Glutamatergic neuron (in vitro differentiated cells): ENCODE measurements at regions not wholly inside any gene's neighbourhood (a gene's known extent, or its start where the extent isn't known, plus 50 kb on each side); places are given as distances from the start of the nearest gene placed in this dataset.

Source experiments
- DNase-seq: peaks from one replicate; pipeline ENCODE4 v3.0.0; 2022
- H3K27ac Mint-ChIP-seq: one replicate; pipeline ENCODE4 v1.8.0; 2020; ENCODE audit warnings: mild to moderate bottlenecking, mixed read lengths, inconsistent platforms; ENCODE audit not compliant: unreplicated experiment
- H3K27me3 Mint-ChIP-seq: one replicate; pipeline ENCODE4 v1.8.0; 2020; ENCODE audit warnings: mild to moderate bottlenecking, moderate library complexity, mixed read lengths, inconsistent platforms; ENCODE audit not compliant: unreplicated experiment
- H3K36me3 Mint-ChIP-seq: one replicate; pipeline ENCODE4 v1.8.0; 2020; ENCODE audit warnings: mild to moderate bottlenecking, mixed read lengths, inconsistent platforms; ENCODE audit not compliant: unreplicated experiment
- H3K4me1 Mint-ChIP-seq: one replicate; pipeline ENCODE4 v1.8.0; 2020; ENCODE audit warnings: mild to moderate bottlenecking, low read depth, mixed read lengths, inconsistent platforms; ENCODE audit not compliant: unreplicated experiment
- H3K4me3 Mint-ChIP-seq: one replicate; pipeline ENCODE4 v1.8.0; 2020; ENCODE audit warnings: mild to moderate bottlenecking, mixed read lengths, inconsistent platforms; ENCODE audit not compliant: unreplicated experiment
- H3K9me3 Mint-ChIP-seq: one replicate; pipeline ENCODE4 v1.8.0; 2020; ENCODE audit warnings: mild to moderate bottlenecking, moderate library complexity, mixed read lengths, inconsistent platforms; ENCODE audit not compliant: unreplicated experiment
- CTCF ChIP-seq: fragments of 200-600 bp; sonication (generic); IDR thresholded peaks from one replicate; pipeline ENCODE4 v1.5.0; 2021; ENCODE audit not compliant: partially characterized antibody, unreplicated experiment

- Mint-ChIP-seq H3K27ac (no peak overlapping the region), H3K36me3 (no peaks in the 10 kb centered on the region), H3K9me3 (no peaks in the 10 kb centered on the region), H3K4me1 (no peaks in the 10 kb centered on the region), H3K4me3 (no peak overlapping the region), H3K27me3 (peaks cover 1% of the 10 kb centered on the region)
- TF ChIP-seq CTCF = no peak
- DNase-seq = no peak
These were observed 69.1 kb upstream of the CFAP20DC start for GRCh38 chr3:59118928-59119327.

- H3K9me3 Mint-ChIP-seq = no peaks in the 10 kb centered on the region
- H3K27ac Mint-ChIP-seq = no peak overlapping the region
- no peak overlapping the region for H3K4me3 Mint-ChIP-seq
- no peaks in the 10 kb centered on the region for H3K4me1 Mint-ChIP-seq
- TF ChIP-seq CTCF = no peak
- peaks cover 1% of the 10 kb centered on the region for H3K27me3 Mint-ChIP-seq
- no peak for DNase-seq
- H3K36me3 Mint-ChIP-seq = no peaks in the 10 kb centered on the region
These were observed 67.6 kb upstream of the CFAP20DC start for GRCh38 chr3:59117396-59117795.

GRCh38 chr3:59116233-59116537, 66.4 kb upstream of the CFAP20DC start:
- Mint-ChIP-seq H3K36me3 (no peaks in the 10 kb centered on the region), H3K4me3 (no peak overlapping the region), H3K27ac (no peak overlapping the region), H3K9me3 (no peaks in the 10 kb centered on the region), H3K4me1 (no peaks in the 10 kb centered on the region), H3K27me3 (no peaks in the 10 kb centered on the region)
- TF ChIP-seq CTCF = no peak
- DNase-seq = no peak

- TF ChIP-seq CTCF = no peak
- no peak for DNase-seq
- H3K36me3 Mint-ChIP-seq = no peaks in the 10 kb centered on the region
These were observed 65.8 kb upstream of the CFAP20DC start for GRCh38 chr3:59115364-59116232.

GRCh38 chr3:59107856-59108815, 58.3 kb upstream of the CFAP20DC start:
- no peaks in the 10 kb centered on the region for H3K36me3 Mint-ChIP-seq
- H3K4me3 Mint-ChIP-seq = no peak overlapping the region
- no peak for DNase-seq
- TF ChIP-seq CTCF = no peak
- H3K9me3 Mint-ChIP-seq = peaks cover 2% of the 10 kb centered on the region
- no peak overlapping the region for H3K27ac Mint-ChIP-seq
- no peaks in the 10 kb centered on the region for H3K4me1 Mint-ChIP-seq
- H3K27me3 Mint-ChIP-seq = no peaks in the 10 kb centered on the region

More at GRCh38 chr3:59115364-59116232, 65.8 kb upstream of the CFAP20DC start:
- no peaks in the 10 kb centered on the region for H3K27me3 Mint-ChIP-seq
- no peaks in the 10 kb centered on the region for H3K9me3 Mint-ChIP-seq
- no peak overlapping the region for H3K27ac Mint-ChIP-seq
- no peak overlapping the region for H3K4me3 Mint-ChIP-seq
- no peaks in the 10 kb centered on the region for H3K4me1 Mint-ChIP-seq
